Upper lobe of right lung (tissue), 1 donor: ENCODE measurements at regions not wholly inside any gene's neighbourhood (a gene's known extent, or its start where the extent isn't known, plus 50 kb on each side); places are given as distances from the start of the nearest gene placed in this dataset.
A peak's percentile ranks its signal among the peaks of the same experiment; 100 is the strongest.

ENCODE experiments used
- ATAC-seq: fragments of 200-7000 bp; cut with Tn5 transposase; one replicate; pipeline ENCODE4 v1.9.1; 2020; ENCODE audit warnings: mild to moderate bottlenecking, moderate library complexity
- DNase-seq: peaks from one replicate; pipeline ENCODE4 v3.0.0-alpha.2; 2020
- H3K27ac ChIP-seq: fragments of 200-600 bp; one replicate; pipeline ENCODE4 v1.8.0; 2022
- H3K27me3 ChIP-seq: fragments of 200-600 bp; one replicate; pipeline ENCODE4 v1.8.0; 2022; ENCODE audit warnings: mild to moderate bottlenecking
- H3K36me3 ChIP-seq: fragments of 200-600 bp; one replicate; pipeline ENCODE4 v1.8.0; 2022
- H3K4me1 ChIP-seq: fragments of 200-600 bp; one replicate; pipeline ENCODE4 v1.8.0; 2022
- H3K4me3 ChIP-seq: fragments of 200-600 bp; one replicate; pipeline ENCODE4 v1.8.0; 2022; ENCODE audit warnings: mild to moderate bottlenecking
- H3K9me3 ChIP-seq: fragments of 200-600 bp; one replicate; pipeline ENCODE4 v1.8.0; 2022
- CTCF ChIP-seq: fragments of 200-600 bp; IDR thresholded peaks from one replicate; pipeline ENCODE4 v1.8.0; 2022; ENCODE audit warnings: antibody characterized with exemption
- intact Hi-C: fragments of 100-400 bp; cut with DNase I; formaldehyde crosslinking; loops from one replicate; pipeline ENCODE4 v1.11.0; 2022
- donor health status: DM: no; HTN: yes; CAD: no; lungs with severe emphysema.

- peak overlapping the region; percentile 39 for H3K4me3 ChIP-seq
- H3K36me3 ChIP-seq, result no peaks in the 10 kb centered on the region
- no peak overlapping the region for H3K27ac ChIP-seq
- intact Hi-C loops, result no loop called here
- H3K4me1 ChIP-seq, result no peaks in the 10 kb centered on the region
- TF ChIP-seq CTCF, result no peak
- no peaks in the 10 kb centered on the region for H3K27me3 ChIP-seq
- no peak for DNase-seq
- no peak for ATAC-seq
- H3K9me3 ChIP-seq, result no peaks in the 10 kb centered on the region
Measured at GRCh38 chr6:169388395-169389166, 134.9 kb upstream of the THBS2 start.

GRCh38 chr6:169387809-169388383 lies 134.2 kb upstream of the THBS2 start:
- H3K27ac ChIP-seq, result peak overlapping the region; percentile 51
- H3K27me3 ChIP-seq, result no peaks in the 10 kb centered on the region
- TF ChIP-seq CTCF, result no peak
- no peaks in the 10 kb centered on the region for H3K4me1 ChIP-seq
- ATAC-seq (no peak), DNase-seq (no peak)
- intact Hi-C loops, result no loop called here
- H3K36me3 ChIP-seq, result no peaks in the 10 kb centered on the region
- peak overlapping the region; percentile 39 for H3K4me3 ChIP-seq
- H3K9me3 ChIP-seq, result no peaks in the 10 kb centered on the region

- Histone ChIP-seq H3K4me3 (peak overlapping the region; percentile 39), H3K4me1 (no peaks in the 10 kb centered on the region), H3K36me3 (no peaks in the 10 kb centered on the region), H3K9me3 (no peaks in the 10 kb centered on the region), H3K27ac (peak overlapping the region; percentile 66), H3K27me3 (no peaks in the 10 kb centered on the region)
- DNase-seq (no peak), ATAC-seq (no peak)
- intact Hi-C loops, result no loop called here
- no peak for TF ChIP-seq CTCF
Measured at GRCh38 chr6:169386411-169387057, 132.9 kb upstream of the THBS2 start.

- no peaks in the 10 kb centered on the region for H3K27me3 ChIP-seq
- no peak for DNase-seq
- no peaks in the 10 kb centered on the region for H3K36me3 ChIP-seq
- no peak for TF ChIP-seq CTCF
- ATAC-seq, result no peak
- peak overlapping the region; percentile 39 for H3K4me3 ChIP-seq
- no peaks in the 10 kb centered on the region for H3K9me3 ChIP-seq
- H3K4me1 ChIP-seq, result no peaks in the 10 kb centered on the region
- no peak overlapping the region for H3K27ac ChIP-seq
- intact Hi-C loops, result no loop called here
Measured at GRCh38 chr6:169385237-169385880, 131.7 kb upstream of the THBS2 start.

- H3K9me3 ChIP-seq, result no peaks in the 10 kb centered on the region
- DNase-seq (no peak), ATAC-seq (no peak)
- intact Hi-C loops, result no loop called here
- no peaks in the 10 kb centered on the region for H3K36me3 ChIP-seq
- H3K27me3 ChIP-seq, result no peaks in the 10 kb centered on the region
- H3K4me3 ChIP-seq, result no peak overlapping the region
- H3K4me1 ChIP-seq, result no peaks in the 10 kb centered on the region
- TF ChIP-seq CTCF, result no peak
- no peak overlapping the region for H3K27ac ChIP-seq
Measured at GRCh38 chr6:169384291-169384690, 130.6 kb upstream of the THBS2 start.
